K562 (cell line): ENCODE measurements at regions not wholly inside any gene's neighbourhood (a gene's known extent, or its start where the extent isn't known, plus 50 kb on each side); places are given as distances from the start of the nearest gene placed in this dataset.

ENCODE experiments used
- ATAC-seq: fragments of 200-7000 bp; cut with Tn5 transposase; 3 replicates; pipeline ENCODE4 v1.9.1; 2020; ENCODE audit warnings: moderate library complexity
- BruUV-seq: library from RNA; stranded (reverse); fragments of 400-500 nt; replicated peaks from 2 replicates; lab custom pipeline; 2021; lab: Mats Ljungman, UMichigan
- CTCF ChIA-PET: fragments of 300-600 bp; formaldehyde crosslinking; extraction: SDS; loops from one replicate; lab custom pipeline; 2021; ENCODE audit warnings: low intra/inter-chr PET ratio; lab: Yijun Ruan, JAX
- POLR2A ChIA-PET: fragments of 300-600, 350-650 bp; sonication (Branson Sonifier 250); formaldehyde crosslinking; extraction: SDS; loops from one replicate; lab custom pipeline; 2021; ENCODE audit warnings: antibody characterized with exemption, inconsistent platforms; lab: Yijun Ruan, JAX
- DNase-seq, 4 experiments: peaks; one replicate each; pipeline versions ENCODE4 v3.0.0 to v3.0.0-alpha.2; 2011 to 2018; ENCODE audit warnings: low spot score in 3 of 4, mixed read lengths in 3 of 4; ENCODE audit errors: extremely low read depth in 1 of 4
- FAIRE-seq: peaks from 2 replicates; lab custom pipeline; 2011; peaks lifted over from hg19 to GRCh38; lab: Jason Lieb, UNC
- H2AFZ ChIP-seq: 2 replicates; pipeline ENCODE4 v1.6.0; 2011; ENCODE audit warnings: low read depth, low read length, control low read depth, inconsistent platforms
- H3K27ac ChIP-seq: fragments of 200-600 bp; 3 replicates; pipeline ENCODE4 v1.8.0; 2011; ENCODE audit warnings: low read depth, mild to moderate bottlenecking, control low read depth, inconsistent platforms, low read length, moderate library complexity, mixed read lengths; ENCODE audit errors: extremely low read depth
- H3K27me3 ChIP-seq, 2 experiments: fragments of 300-600 bp in 1 of 2; 2 replicates in 1 of 2; 3 replicates in 1 of 2; pipeline versions ENCODE4 v1.6.0 to v1.8.0; 2011; ENCODE audit warnings: inconsistent platforms in 2 of 2, low read length in 2 of 2, mild to moderate bottlenecking in 1 of 2, mixed read lengths in 1 of 2, moderate library complexity in 1 of 2; ENCODE audit not compliant: control insufficient read depth in 2 of 2, insufficient read depth in 2 of 2
- H3K36me3 ChIP-seq: fragments of 300-600 bp; 3 replicates; pipeline ENCODE4 v1.8.0; 2011; ENCODE audit warnings: mild to moderate bottlenecking, low read length, inconsistent platforms; ENCODE audit not compliant: control insufficient read depth, insufficient read depth
- H3K4me1 ChIP-seq, 2 experiments: fragments of 200-600 bp in 1 of 2; replicated peaks in 1 of 2; 2 replicates in 1 of 2; 3 replicates in 1 of 2; pipeline versions ENCODE4 v1.5.1 to v1.8.0; 2011; ENCODE audit warnings: inconsistent platforms in 2 of 2, low read length in 2 of 2, mild to moderate bottlenecking in 1 of 2, mixed read lengths in 1 of 2, moderate library complexity in 1 of 2; ENCODE audit not compliant: control insufficient read depth in 2 of 2, insufficient read depth in 2 of 2
- H3K4me2 ChIP-seq: 2 replicates; pipeline ENCODE4 v1.6.1; 2011; ENCODE audit warnings: low read length, control low read depth, inconsistent platforms, mixed read lengths; ENCODE audit not compliant: insufficient read depth
- H3K4me3 ChIP-seq: fragments of 200-600 bp; sonication (generic), shearing (Covaris generic); 2 replicates; pipeline ENCODE4 v1.5.1; 2016; ENCODE audit warnings: control low read depth, inconsistent platforms
- H3K79me2 ChIP-seq: fragments of 200-600 bp; 3 replicates; pipeline ENCODE4 v1.8.0; 2011; ENCODE audit warnings: low read length, inconsistent platforms; ENCODE audit not compliant: control insufficient read depth, insufficient read depth
- H3K9ac ChIP-seq, 2 experiments: 2 replicates each; pipeline versions ENCODE4 v1.6.0 to v1.6.1; 2011; ENCODE audit warnings: low read depth in 2 of 2, low read length in 2 of 2, control low read depth in 1 of 2, inconsistent platforms in 1 of 2, mild to moderate bottlenecking in 1 of 2, mixed read lengths in 1 of 2; ENCODE audit not compliant: insufficient read depth in 1 of 2
- H3K9me1 ChIP-seq: one replicate; pipeline ENCODE4 v1.6.0; 2011; ENCODE audit warnings: inconsistent platforms, mild to moderate bottlenecking, low read length, moderate library complexity; ENCODE audit not compliant: control insufficient read depth, insufficient read depth
- H3K9me3 ChIP-seq: replicated peaks from 2 replicates; pipeline ENCODE4 v1.5.1; 2011; ENCODE audit warnings: low read depth, low read length, inconsistent platforms; ENCODE audit not compliant: control insufficient read depth, insufficient read depth
- H4K20me1 ChIP-seq: replicated peaks from 2 replicates; pipeline ENCODE4 v1.6.1; 2011; ENCODE audit warnings: low read length, inconsistent platforms, mixed read lengths; ENCODE audit not compliant: control insufficient read depth, insufficient read depth
- ETV6 ChIP-seq, 3 experiments: fragments of 150-350 bp in 1 of 3; sonication (generic) in 1 of 3; formaldehyde crosslinking in 1 of 3; IDR thresholded peaks; 2 replicates each; pipeline versions ENCODE4 v1.6.1 to v1.8.0; 2014 to 2022; ENCODE audit warnings: borderline replicate concordance in 2 of 3, low read depth in 2 of 3, antibody characterized with exemption in 1 of 3, low read length in 1 of 3, mild to moderate bottlenecking in 1 of 3, missing genetic modification reagents in 1 of 3
- ZNF224 ChIP-seq: sonication (generic); formaldehyde crosslinking; IDR thresholded peaks from 2 replicates; pipeline ENCODE4 v1.8.0; 2022; ENCODE audit warnings: mild to moderate bottlenecking, missing genetic modification reagents
- WGBS: fragments of 100-300 bp; shearing (Covaris generic); methylation state at CpG from one replicate; pipeline ENCODE4 v1.1.6; 2016; ENCODE audit warnings: low coverage, mixed read lengths; ENCODE audit not compliant: insufficient coverage; ENCODE audit errors: missing lambda C conversion rate; 5-methylcytosine and 5-hydroxymethylcytosine counted together
- in situ Hi-C: fragments of 300-500 bp; cut with MboI; formaldehyde crosslinking; loops from 4 replicates; pipeline ENCODE4 v1.15.0; 2018; ENCODE audit warnings: inconsistent platforms, mixed read lengths
- intact Hi-C: fragments of 100-400 bp; cut with micrococcal nuclease; formaldehyde crosslinking; loops from 2 replicates; pipeline ENCODE4 v1.14.2; 2022
- TF ChIP-seq, protein P1 (sequence below), 3 experiments: fragments of 200-800 bp in 1 of 3; fragments of 250-450 bp in 1 of 3; fragments of 450-650 bp in 1 of 3; sonication (Bioruptor Pico) in 1 of 3; sonication (Bioruptor generic) in 1 of 3; formaldehyde crosslinking in 1 of 3; IDR thresholded peaks; 2 replicates each; pipeline versions ENCODE4 v1.6.1 to v1.8.0; 2016 to 2022; ENCODE audit warnings: mild to moderate bottlenecking in 2 of 3, missing genetic modification characterization in 2 of 3, missing compliant biosample characterization in 1 of 3, moderate library complexity in 1 of 3

DNA sequence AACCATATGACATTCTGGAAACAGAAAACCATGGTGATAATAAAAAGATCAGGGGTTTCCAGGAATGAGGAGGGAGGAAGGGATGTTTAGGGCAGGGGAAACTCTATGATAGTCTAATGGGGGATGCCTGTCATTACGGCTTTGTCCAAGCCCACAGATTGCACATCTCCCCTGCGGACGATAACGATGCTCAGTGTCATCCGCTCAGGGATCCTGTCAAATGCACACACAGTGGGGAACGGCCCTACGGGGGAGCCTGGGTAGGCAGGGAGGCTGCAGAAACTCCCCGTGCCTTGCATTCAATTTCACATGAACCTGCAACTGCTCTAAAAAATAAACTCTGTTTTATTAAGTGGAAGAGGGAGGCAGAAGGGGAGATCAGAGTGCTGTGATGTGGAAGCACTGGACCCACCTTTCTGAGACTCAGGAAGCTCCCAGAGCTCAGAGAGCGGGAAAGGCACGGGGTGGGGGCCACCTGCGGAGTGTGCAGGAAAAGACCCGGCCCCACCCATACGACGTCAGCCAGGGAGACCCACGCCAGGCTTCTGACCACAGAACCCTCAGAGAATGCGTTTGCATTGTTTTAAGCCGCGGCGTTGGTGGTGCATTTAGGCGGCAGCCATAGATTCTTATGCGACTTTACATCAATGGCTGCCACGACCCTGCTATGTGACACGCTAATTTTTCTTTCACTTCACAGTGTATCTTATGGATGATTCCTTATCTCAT lies 543.5 kb downstream of the BRD1 start:
- DNase-seq (no peak), ATAC-seq (no peak), FAIRE-seq (no peak)
- H3K9ac ChIP-seq: no peak overlapping the region
- H3K27me3 ChIP-seq: peaks cover 0 to 34% of the 10 kb centered on the region in 2 experiments; a peak in 3 of 5 replicates
- ChIA-PET POLR2A (interaction anchor here (0.6 kb wide), 1 partner anchor 72 kb away, joined by 3 read pairs; no protein-coding TSS in a partner anchor), CTCF (no interaction called here)
- WGBS: 23% methylated on average over 16 of the region's 23 CpGs
- H3K4me2 ChIP-seq: no peak overlapping the region
- H3K36me3 ChIP-seq: no peaks in the 10 kb centered on the region
- in situ Hi-C loops: no loop called here
- no peaks in the 10 kb centered on the region for H3K4me1 ChIP-seq
- no peaks in the 10 kb centered on the region for H3K79me2 ChIP-seq
- no peaks in the 10 kb centered on the region for H4K20me1 ChIP-seq
- TF ChIP-seq ETV6 (IDR thresholded peaks at IDR 0.05; ENCODE audit: borderline replicate concordance in 1 of 2, low read depth in 2 of 2, low read length in 1 of 2) (no peak), ETV6 (CRISPR knock-in tag; IDR thresholded peaks at IDR 0.05; ENCODE audit: borderline replicate concordance) (no peak), ZNF224 (CRISPR knock-in tag) (no peak)
- TF ChIP-seq, protein P1, sequence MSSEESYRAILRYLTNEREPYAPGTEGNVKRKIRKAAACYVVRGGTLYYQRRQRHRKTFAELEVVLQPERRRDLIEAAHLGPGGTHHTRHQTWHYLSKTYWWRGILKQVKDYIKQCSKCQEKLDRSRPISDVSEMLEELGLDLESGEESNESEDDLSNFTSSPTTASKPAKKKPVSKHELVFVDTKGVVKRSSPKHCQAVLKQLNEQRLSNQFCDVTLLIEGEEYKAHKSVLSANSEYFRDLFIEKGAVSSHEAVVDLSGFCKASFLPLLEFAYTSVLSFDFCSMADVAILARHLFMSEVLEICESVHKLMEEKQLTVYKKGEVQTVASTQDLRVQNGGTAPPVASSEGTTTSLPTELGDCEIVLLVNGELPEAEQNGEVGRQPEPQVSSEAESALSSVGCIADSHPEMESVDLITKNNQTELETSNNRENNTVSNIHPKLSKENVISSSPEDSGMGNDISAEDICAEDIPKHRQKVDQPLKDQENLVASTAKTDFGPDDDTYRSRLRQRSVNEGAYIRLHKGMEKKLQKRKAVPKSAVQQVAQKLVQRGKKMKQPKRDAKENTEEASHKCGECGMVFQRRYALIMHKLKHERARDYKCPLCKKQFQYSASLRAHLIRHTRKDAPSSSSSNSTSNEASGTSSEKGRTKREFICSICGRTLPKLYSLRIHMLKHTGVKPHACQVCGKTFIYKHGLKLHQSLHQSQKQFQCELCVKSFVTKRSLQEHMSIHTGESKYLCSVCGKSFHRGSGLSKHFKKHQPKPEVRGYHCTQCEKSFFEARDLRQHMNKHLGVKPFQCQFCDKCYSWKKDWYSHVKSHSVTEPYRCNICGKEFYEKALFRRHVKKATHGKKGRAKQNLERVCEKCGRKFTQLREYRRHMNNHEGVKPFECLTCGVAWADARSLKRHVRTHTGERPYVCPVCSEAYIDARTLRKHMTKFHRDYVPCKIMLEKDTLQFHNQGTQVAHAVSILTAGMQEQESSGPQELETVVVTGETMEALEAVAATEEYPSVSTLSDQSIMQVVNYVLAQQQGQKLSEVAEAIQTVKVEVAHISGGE (CRISPR knock-in tag; IDR thresholded peaks at IDR 0.05): no peak
- H3K4me3 ChIP-seq: no peak overlapping the region
- H3K9me1 ChIP-seq: no peaks in the 10 kb centered on the region
- BruUV-seq: no TSS peak
- no peak overlapping the region for H3K27ac ChIP-seq
- H3K9me3 ChIP-seq: no peaks in the 10 kb centered on the region
- intact Hi-C loops: no loop called here
- H2AFZ ChIP-seq: no peak overlapping the region
